GM12873 (cell line): ENCODE measurements at regions not wholly inside any gene's neighbourhood (a gene's known extent, or its start where the extent isn't known, plus 50 kb on each side); places are given as distances from the start of the nearest gene placed in this dataset.

ENCODE experiments used
- TF ChIP-seq, protein P1 (sequence below): IDR thresholded peaks from 2 replicates; pipeline ENCODE4 v1.5.1; 2012; ENCODE audit warnings: low read depth, mild to moderate bottlenecking, moderate library complexity, low read length, control low read depth; ENCODE audit not compliant: insufficient read depth; ENCODE audit errors: missing control alignments

DNA sequence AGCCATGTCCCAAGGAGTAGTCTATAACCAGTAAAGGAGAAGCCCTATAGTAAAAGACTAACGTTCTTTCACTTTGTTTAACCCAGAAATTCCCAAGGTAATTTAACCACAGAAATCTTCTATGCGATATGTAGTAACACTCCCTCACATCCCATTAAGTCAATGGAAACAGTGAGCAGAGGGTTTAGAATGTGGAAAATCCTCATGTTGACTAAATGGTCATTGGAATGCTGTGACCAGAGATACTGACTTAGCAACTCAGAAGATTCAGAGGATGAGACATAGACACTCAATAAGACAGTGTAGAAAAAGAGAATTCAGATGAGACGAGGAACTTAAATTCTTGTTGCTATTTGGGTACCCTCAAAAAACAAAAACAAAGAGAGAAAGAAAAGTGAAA is 562.2 kb upstream of the NOX3 start:
- TF ChIP-seq, protein P1, sequence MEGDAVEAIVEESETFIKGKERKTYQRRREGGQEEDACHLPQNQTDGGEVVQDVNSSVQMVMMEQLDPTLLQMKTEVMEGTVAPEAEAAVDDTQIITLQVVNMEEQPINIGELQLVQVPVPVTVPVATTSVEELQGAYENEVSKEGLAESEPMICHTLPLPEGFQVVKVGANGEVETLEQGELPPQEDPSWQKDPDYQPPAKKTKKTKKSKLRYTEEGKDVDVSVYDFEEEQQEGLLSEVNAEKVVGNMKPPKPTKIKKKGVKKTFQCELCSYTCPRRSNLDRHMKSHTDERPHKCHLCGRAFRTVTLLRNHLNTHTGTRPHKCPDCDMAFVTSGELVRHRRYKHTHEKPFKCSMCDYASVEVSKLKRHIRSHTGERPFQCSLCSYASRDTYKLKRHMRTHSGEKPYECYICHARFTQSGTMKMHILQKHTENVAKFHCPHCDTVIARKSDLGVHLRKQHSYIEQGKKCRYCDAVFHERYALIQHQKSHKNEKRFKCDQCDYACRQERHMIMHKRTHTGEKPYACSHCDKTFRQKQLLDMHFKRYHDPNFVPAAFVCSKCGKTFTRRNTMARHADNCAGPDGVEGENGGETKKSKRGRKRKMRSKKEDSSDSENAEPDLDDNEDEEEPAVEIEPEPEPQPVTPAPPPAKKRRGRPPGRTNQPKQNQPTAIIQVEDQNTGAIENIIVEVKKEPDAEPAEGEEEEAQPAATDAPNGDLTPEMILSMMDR: no peak

GRCh38 chr6:156016186-156016976 is 560.7 kb upstream of the NOX3 start:
- TF ChIP-seq, protein P1: no peak

- TF ChIP-seq, protein P1: no peak
Observed at GRCh38 chr6:156013155-156013554, 557.5 kb upstream of the NOX3 start.

- TF ChIP-seq, protein P1: no peak
Observed at GRCh38 chr6:156009656-156010055, 554.0 kb upstream of the NOX3 start.

GRCh38 chr6:156004796-156005195 is 549.2 kb upstream of the NOX3 start:
- TF ChIP-seq, protein P1: no peak

DNA sequence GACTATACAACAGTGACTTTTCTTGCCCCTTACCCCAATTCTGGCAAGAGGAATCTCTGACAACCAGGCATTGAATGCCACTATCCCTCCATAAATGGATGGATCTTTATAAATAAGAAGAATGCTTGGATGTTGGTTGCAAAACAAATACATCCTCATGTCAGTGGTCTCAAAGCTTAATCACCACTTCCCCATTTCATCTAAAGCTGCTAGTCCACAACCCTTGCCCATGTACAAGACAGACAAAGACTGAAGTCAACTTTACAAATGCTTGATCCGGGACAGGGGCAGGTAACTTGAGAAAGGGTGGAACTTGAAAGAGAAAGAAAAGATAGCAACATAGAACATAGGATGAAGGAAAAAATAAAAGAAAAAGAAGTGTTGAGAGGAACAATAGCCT is 540.5 kb upstream of the NOX3 start:
- TF ChIP-seq, protein P1: no peak

GRCh38 chr6:155995281-155995680 is 539.6 kb upstream of the NOX3 start:
- TF ChIP-seq, protein P1: no peak
